HG03558 (cell line): ENCODE measurements at regions not wholly inside any gene's neighbourhood (a gene's known extent, or its start where the extent isn't known, plus 50 kb on each side); places are given as distances from the start of the nearest gene placed in this dataset.

Experiments
- ATAC-seq: cut with Tn5 transposase; IDR thresholded peaks from one replicate; pipeline ENCODE4 v1.9.1; 2021; ENCODE audit warnings: moderate number of reproducible peaks; ENCODE audit not compliant: unreplicated experiment; ENCODE audit errors: extremely low read depth

DNA sequence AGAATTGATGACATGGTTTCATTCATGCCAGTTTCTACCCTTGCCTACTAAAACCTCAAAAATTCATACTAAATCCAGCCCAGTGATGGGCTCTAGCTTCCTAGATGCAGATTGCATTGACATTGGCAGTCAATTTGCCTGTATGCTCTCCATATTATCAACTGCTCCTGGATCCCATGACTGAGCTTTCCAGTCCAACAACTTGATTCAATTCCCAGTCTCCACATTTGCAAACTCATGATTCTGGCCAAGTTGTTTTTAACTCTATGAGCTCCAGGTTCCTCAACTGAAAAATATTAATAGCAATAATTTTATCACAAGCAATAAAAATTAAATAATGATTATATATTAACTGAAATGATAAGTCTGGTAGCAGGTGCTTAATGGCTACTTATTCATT, 51.0 kb upstream of the DSC1 start:
- ATAC-seq: no peak

DNA sequence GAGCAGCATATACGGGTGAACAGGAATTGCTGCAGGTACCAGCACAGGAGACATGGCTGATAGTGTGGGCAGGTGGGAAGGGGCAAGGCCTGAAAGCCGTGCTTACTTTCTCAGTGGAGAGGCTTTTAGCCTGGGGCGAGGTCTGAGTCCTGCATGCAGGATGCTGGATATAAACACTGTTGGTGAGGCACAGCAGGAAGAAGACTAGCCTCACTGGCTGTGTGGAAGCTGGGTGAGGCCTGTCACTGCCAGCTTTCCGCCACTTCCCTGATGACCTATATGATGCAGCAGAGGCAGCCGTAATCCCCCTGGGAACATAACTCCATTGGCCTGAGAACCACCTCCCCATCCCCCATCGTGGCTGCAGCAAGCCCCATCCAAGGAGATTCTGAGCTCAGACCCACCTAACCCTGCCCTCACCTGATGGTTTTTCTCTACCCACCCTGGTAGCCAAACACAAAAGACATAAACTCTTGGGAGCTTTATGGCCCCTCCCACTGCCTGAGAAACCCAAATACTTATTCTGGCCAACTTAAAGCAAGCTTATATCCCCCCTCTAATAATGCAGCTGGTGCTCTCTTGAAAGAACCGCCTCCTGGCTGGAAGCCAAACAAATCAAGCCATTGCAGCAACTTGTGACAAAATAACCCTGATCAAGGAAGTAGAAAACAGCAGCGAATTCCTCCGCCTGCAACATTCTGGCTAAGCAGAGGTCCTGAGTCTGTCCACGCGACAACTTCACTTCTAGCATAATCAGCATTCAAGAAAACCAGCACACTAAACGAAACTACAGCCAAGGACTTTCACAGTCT, 54.6 kb upstream of the DSC1 start:
- ATAC-seq: no peak

DNA sequence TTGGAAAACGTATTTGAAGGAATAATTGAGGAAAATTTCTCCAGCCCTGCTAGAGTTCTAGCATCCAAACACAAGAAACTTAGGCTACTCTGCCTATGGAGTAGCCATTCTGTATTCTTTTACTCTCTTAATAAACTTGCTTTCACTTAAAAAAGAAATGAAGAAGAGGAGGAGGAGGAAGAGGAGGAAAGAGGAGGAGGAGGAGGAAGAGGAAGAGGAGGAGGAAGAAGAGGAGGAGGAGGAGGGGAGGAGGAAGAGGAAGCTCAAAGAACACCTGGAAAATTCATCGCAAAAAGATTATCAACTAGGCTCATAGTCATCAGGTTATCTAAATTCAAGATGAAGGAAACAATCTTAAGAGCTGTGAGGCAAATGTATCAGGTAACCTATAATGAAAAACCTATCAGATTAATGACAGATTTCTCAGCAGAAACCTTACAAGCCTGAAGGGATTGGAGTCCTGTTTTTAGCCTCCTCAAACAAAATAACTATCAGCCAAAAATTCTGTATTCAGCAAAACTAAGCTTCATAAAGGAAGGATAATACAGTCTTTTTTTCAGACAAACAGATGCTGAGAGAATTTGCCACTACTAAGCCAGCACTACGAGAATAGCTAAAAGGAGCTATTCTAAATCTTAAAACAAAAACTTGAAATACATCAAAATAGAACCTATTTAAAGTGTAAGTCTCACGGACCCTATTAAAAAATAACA, 56.2 kb upstream of the DSC1 start:
- ATAC-seq: no peak

DNA sequence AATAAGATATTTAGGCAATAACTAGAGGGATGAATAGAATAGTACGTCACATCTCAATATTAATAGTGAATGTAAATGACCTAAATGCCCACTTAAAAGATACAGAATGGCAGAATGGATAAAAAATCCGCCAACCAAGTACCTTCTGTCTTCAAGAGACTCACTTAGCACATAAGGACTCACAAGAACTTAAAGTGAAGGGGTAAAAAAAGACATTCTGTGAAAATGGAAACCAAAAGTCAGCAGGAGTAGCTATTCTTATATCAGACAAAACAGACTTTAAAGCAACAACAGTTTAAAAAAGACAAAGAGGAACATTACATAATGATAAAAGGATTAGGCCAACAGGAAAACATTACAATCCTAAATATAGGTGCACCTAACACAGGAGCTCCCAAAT, 56.7 kb upstream of the DSC1 start:
- no peak for ATAC-seq

DNA sequence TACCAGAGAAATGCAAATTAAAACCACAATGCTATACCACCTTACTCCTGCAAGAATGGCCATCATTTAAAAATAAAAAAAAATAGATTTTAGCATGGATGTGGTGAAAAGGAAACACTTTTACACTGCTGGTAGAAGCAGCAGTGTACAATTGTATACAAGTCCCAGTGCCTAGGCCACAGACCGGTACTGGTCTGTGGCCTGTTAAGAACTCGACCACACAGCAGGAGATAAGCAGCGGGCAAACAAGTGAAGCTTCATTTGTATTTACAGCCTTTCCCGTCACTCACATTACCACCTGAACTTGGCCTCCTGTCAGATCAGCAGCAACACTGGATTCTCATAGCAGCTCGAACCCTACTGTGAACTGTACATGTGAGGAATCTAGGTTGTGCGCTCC, 60.7 kb upstream of the DSC1 start:
- no peak for ATAC-seq

DNA sequence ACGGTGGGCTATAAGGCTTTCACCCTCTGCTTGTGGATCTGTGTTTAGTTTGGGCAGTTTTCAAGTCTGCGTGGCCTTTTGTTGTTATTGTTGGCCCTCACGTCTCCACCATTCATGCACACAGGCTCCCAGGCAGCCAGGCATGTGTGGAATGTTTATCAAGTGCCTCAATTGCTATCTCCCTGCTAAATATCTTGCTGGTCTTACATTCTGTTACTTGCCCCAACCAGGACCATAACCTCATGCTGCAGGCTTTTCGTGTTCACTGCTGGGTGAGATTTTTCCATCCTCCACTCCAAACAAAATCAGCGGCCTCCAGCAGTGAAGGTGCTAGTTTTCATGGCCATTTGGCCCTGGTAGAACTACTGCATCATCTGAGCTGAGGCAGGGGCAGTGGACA, 63.0 kb upstream of the DSC1 start:
- no peak for ATAC-seq

DNA sequence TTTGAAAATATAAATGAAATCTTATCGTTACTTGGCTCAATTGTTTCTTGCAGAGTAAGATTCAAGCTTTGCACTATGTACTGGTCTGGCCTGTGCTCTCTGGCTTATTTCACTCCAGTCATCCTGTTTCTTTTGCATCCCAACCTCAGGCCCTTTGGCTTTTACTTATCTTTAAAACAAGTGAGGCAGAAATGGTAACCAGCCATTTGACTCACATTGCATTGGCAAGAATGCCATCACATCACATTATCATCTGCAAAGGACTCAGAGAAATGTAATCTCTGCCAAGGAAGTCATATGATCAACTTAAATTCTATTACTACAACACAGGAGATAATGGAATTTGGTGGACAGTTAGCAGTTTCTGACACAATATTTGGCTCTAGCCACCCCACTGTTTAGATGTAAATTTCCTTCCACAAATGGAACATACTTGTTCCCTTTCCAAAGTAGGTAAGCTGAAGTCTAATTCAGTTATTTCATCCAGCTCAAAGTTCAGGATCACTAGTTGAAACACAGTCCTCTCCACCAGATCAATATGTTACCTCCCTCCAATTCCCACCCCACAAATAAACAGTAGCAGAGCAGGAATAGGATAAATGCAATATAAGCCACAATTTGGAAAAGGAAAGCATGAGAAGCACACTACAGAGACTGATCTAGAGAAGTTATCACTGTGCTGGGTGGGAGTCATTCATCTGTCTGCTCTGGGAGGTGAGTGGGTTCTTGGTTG, 65.0 kb upstream of the DSC1 start:
- no peak for ATAC-seq

DNA sequence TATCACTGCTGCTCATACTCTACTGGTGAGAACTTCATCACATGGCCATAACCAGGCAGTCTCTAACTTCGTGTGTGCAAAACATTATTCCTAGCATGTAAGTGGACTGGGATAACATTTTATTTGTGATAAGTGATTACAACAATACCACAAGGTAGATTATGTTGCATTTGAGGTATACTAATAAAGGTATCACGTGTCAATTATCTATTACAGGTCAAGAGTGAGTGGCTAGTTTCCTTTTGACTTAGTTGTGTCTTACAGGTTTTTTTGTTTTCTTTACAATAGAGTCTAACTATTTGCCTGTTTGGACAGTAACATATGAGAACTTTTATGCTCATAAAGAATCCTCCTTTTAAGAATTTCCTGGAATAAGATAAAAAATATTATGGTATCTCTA, 67.2 kb upstream of the DSC1 start:
- ATAC-seq: no peak

DNA sequence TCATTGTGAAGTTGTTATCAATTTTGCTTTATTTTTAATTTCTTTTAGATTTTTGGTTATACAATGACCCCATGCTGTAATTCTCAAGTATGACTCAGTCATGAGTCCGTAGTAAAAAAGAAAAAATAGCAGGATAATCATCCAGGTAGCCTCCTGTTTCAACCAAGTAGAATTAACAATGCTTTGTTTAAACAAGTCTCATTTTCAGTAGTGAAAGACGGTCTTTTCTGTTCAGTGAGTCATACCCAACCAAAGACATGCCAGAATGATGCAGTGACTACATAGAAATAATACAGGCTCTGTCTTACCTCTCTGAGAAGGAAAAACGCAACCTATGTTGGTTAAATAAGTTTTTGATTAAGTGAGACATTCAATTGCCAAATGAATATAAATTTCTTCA, 67.8 kb upstream of the DSC1 start:
- ATAC-seq: no peak

DNA sequence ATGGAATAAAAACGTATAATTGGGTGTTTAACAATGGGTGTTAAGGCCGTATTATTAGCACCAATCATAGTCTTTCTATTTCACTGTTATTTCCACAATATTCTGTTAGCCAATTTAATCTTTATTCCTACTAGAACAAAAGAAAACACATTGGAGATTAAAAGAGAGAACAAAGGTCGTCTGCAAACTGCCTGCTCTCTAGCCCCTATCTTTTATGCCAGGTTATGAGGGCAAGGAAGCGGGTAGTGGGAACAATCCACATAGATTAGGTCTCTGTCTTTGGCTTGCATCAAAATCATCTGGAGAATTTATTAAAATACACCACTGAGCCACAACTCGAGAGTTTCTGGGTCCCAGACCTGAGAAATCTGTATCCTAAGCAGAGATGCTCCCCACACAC, 69.4 kb upstream of the DSC1 start:
- no peak for ATAC-seq

DNA sequence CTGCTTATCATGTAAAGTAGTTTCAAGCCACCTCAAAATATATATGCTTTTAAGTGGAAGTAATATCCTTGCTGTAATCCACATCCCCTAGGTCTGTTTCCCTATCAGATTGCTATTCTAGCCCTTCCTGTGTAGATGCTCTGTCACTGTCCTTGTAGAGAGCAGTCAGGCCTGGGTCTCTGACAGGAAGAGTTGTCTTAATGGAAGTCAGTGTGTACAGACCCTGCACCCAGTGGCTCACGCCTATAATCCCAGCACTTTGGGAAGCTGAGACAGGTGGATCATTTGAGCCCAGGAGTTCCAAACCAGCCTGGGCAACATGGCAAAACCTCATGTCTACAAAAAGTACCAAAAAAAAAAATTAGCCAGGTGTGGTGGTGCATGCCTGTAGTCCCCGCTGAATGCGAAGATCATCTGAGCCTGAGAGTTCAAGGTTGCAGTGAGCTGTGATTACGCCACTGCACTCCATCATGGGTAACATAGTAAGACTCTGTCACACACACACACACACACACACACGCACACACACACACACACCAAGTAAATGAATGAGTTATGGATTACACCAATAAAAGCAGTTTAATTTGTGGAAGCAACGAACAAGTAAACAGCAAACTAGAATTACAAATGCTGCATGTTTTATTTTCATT, 70.2 kb upstream of the DSC1 start:
- no peak for ATAC-seq

DNA sequence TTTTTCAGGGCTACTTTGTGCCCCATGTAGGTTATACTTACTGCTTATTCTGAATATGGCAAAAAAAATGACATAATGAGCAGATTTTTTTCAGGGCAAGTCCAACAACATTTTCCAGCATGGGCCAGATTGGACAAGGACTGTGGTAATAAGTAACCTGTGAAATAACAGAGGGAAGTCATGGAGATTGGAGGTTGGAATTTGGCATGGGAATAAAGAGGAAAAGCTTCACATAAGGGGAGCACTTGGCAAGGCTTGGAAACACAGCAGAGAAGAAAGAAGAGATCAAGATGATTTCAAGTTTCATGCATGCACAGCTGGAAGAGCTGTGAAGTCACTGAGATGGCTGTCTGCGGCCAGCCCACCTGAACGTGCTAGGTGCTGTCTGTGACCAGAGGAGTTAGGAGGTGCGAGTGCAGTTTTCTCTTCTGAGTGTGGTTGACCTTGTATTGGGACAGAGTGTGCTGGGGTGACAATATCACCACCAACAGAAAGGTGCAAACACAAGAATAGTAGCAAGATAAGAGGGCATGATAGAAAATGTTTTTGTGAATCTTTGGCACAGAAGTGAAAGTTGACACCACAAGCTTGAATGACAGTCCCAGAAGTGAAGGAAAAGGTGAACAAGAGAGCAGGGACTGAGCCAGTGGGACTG, 71.1 kb upstream of the DSC1 start:
- ATAC-seq: no peak

DNA sequence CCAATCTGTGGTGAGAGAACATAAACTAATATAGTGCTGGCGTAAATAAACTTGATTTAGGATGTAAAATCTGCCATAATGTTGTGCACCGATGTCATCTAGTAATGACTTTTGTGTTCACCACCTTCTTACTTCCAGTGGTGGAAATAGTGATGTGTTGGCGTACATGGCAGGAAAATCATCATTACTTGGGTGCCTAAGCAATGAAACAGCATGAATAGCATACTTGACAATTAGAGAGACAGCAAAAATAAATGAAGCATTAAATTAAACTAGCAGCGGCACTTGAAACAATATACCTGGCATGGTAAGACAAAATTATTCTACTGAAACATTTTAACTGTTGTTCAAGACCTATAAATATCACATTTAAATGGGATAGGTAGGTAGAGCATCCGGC, 73.2 kb upstream of the DSC1 start:
- ATAC-seq: no peak

DNA sequence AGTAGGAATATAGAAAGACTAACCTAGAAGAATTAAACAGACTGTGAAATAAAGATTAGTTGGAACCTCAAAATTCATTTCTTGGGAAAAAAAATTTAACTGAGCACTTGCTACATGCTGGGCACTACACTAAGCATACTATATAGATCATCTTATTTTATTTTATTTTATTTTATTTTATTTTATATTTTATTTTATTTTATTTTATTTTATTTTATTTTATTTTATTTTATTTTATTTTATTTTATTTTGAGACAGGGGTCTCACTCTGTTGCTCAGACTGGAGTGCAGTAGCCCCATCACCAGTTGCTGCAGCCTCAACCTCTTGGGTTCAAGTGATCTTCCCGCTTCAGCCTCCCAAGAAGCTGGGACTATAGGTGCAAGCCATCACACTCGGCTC, 74.5 kb upstream of the DSC1 start:
- ATAC-seq: no peak

DNA sequence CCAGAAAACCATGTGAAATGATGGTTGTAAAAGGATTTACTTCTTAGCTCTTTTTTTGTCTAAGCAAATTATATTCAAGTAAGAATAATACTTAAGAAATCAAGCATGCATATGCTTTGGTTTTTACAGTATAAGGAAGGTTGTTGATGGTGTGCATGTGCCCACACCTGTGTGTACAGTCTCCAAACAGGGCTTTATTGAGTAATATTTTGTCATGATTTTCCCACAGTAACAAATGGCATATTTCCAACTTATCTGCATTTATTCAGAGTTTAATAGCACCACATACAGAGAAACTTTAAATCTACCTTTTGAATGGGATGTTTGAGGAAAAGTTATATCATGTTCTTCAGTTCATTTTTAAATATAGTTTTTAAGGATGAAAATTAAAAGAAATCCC, 76.5 kb upstream of the DSG1 start:
- ATAC-seq: no peak

DNA sequence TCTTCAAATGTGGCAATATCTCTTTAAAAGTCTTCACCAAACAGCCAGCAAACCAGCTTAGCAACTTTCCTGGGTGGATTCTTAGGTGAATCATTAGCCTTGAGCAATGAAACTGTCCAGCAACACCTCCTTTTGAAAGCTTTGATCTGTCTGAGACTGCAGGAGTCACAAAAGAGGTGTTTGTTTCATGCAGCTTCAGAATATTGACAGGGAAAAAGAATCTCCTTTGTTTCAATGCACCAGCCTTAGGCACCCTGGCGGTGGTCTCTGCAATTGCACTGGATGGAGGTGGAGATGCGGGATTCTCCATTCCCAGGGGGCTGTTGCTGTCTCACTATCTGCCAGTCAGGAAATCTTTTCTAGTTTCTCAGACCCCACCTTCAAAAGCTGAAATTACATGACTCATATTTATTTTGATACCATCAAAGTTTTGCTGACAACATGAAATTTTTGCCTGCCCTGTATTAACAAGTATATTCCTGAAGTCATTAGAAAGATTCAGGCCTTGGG, 76.0 kb upstream of the DSG1 start:
- ATAC-seq: no peak

DNA sequence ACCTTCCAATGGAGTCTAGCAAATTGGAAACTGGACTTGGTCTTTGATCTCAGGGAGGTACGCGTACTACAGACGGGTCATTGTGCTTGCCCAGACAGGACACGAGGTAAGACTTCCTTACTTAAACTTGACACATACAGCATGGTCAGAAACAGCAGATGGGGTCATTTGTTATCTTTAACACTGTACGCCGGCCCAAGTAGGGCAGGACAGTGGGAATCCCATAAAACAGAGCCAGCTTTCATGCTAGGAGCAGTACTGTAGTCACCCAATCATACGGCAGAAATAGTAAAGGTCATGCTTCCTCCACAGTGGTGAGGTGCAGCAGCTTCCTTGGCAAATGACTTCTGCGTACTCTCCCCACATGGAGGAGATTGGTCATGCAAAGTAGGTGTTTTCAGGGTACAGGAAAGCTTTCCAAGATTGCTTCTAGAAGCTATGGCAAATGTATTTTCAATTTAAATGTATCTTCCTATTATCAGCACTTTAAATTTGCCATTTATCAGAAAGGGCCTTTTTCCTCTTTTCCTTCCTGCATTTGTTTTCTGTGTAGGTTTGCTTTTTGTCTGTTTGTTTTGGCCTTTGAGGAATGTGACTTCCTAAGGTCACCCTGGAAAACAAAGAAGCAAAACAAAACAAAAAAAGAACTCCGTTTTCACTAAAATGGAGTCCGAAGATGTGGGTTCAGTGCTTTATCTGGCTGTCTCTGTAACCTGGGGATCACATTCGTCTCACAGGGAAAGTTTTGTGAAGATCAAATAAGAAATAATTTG, 74.0 kb upstream of the DSG1 start:
- no peak for ATAC-seq

DNA sequence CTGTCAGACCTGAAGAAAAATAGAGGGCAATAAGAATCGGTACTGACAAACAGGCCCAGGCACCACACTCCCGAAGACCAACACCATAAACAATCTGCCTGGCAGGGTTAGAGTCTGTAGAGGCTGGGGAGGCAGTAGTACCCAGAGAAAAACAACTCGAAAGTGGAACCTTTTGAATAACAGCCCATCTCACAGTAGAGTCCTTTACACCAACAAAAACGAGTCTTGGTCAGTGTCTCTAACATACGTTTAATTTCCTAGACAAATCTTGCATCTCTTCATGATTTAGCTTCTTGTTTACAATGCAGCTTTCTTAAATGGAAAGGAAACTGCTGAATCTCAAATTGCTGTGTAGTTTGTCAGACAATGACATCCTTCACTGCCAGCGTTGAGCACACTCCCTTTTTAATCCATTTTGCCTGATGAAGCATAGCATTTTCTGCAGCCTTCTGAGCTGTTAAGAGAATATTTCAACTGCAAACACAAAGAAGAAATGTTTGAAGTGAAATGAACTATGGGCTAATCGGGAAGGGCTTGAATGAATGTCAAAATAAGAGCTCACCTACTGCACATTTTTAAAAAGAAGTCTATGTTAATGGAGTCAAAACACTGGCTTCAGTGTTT, 73.1 kb upstream of the DSG1 start:
- ATAC-seq: no peak

DNA sequence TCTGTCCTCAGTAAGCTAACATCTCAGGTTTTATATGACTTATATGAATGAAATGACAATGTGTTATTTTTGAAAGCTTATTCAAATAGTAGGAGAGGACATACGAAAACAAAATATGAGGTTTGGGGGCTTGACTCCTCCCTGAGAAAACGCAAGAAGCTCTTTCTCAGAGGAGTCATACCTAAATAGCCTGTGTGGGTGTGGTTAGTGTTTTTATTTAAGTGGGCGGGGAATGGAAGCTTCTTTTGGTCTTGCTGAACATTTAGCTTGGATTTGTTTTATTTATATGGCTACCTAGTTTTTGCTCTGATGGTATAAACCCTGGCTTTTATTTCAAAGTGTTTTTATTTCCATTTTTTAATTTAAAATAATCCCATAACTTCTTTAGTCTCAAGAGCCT, 72.1 kb upstream of the DSG1 start:
- no peak for ATAC-seq
